IMR-90 (cell line): ENCODE measurements at regions not wholly inside any gene's neighbourhood (a gene's known extent, or its start where the extent isn't known, plus 50 kb on each side); places are given as distances from the start of the nearest gene placed in this dataset.

Experiments used
- ATAC-seq: fragments of 200-7000 bp; cut with Tn5 transposase; 2 replicates; pipeline ENCODE4 v1.9.1; 2020; ENCODE audit warnings: low read depth, mild to moderate bottlenecking, moderate library complexity
- BruUV-seq: library from RNA; stranded (reverse); fragments of 400-500 nt; replicated peaks from 2 replicates; lab custom pipeline; 2021; lab: Mats Ljungman, UMichigan
- CTCF ChIA-PET: fragments of 300-600 bp; formaldehyde crosslinking; extraction: SDS; loops from one replicate; lab custom pipeline; 2021; ENCODE audit warnings: antibody characterized with exemption; lab: Yijun Ruan, JAX
- POLR2A ChIA-PET: fragments of 300-600 bp; sonication (Branson Sonifier 250); formaldehyde crosslinking; loops from one replicate; lab custom pipeline; 2022; ENCODE audit warnings: antibody characterized with exemption; ENCODE audit not compliant: unreplicated experiment; lab: Charles Lee
- DNase-seq: peaks from one replicate; pipeline ENCODE4 v3.0.0; 2013
- H2AFZ ChIP-seq: replicated peaks from 2 replicates; pipeline ENCODE3; 2013; ENCODE audit warnings: low read length, mild to moderate bottlenecking; ENCODE audit not compliant: poor library complexity
- H2AK5ac ChIP-seq: 2 replicates; pipeline ENCODE4 v1.6.1; 2013; ENCODE audit warnings: low read depth, low read length, inconsistent platforms
- H2AK9ac ChIP-seq: replicated peaks from 2 replicates; pipeline ENCODE3; 2013; ENCODE audit warnings: mild to moderate bottlenecking, low read depth, low read length, moderate library complexity; ENCODE audit not compliant: poor library complexity
- H2BK120ac ChIP-seq: 2 replicates; pipeline ENCODE4 v1.6.1; 2013; ENCODE audit warnings: low read depth, low read length, inconsistent platforms
- H2BK15ac ChIP-seq: 3 replicates; pipeline ENCODE4 v1.6.1; 2013; ENCODE audit warnings: low read depth, low read length, inconsistent platforms
- H2BK20ac ChIP-seq: 2 replicates; pipeline ENCODE4 v1.6.1; 2013; ENCODE audit warnings: low read depth, mild to moderate bottlenecking, inconsistent platforms, low read length, moderate library complexity
- H2BK5ac ChIP-seq: 2 replicates; pipeline ENCODE4 v1.6.1; 2013; ENCODE audit warnings: mild to moderate bottlenecking, low read depth, low read length, inconsistent platforms; ENCODE audit not compliant: poor library complexity, severe bottlenecking
- H3K14ac ChIP-seq: replicated peaks from 2 replicates; pipeline ENCODE4 v1.6.1; 2013; ENCODE audit warnings: low read depth, low read length, inconsistent platforms
- H3K18ac ChIP-seq: 2 replicates; pipeline ENCODE4 v1.6.1; 2013; ENCODE audit warnings: low read depth, low read length, control low read depth
- H3K23ac ChIP-seq: 2 replicates; pipeline ENCODE4 v1.6.1; 2013; ENCODE audit warnings: low read depth, low read length, inconsistent platforms
- H3K27ac ChIP-seq: 2 replicates; pipeline ENCODE4 v1.5.1; 2013; ENCODE audit warnings: mild to moderate bottlenecking, control low read depth, low read length; ENCODE audit not compliant: insufficient read depth
- H3K27me3 ChIP-seq: 2 replicates; pipeline ENCODE4 v1.6.1; 2013; ENCODE audit warnings: low read length; ENCODE audit not compliant: control insufficient read depth, insufficient read depth
- H3K36me3 ChIP-seq: 2 replicates; pipeline ENCODE4 v1.6.1; 2013; ENCODE audit warnings: low read length, mixed read lengths; ENCODE audit not compliant: control insufficient read depth, insufficient read depth
- H3K4ac ChIP-seq: 2 replicates; pipeline ENCODE4 v1.6.1; 2013; ENCODE audit warnings: low read depth, low read length, inconsistent platforms
- H3K4me1 ChIP-seq: 2 replicates; pipeline ENCODE4 v1.6.1; 2013; ENCODE audit warnings: low read length, mixed read lengths; ENCODE audit not compliant: control insufficient read depth, insufficient read depth
- H3K4me2 ChIP-seq: 2 replicates; pipeline ENCODE4 v1.6.1; 2013; ENCODE audit warnings: low read depth, mild to moderate bottlenecking, control low read depth, low read length, moderate library complexity
- H3K4me3 ChIP-seq: 2 replicates; pipeline ENCODE4 v1.5.1; 2013; ENCODE audit warnings: low read depth, mild to moderate bottlenecking, control low read depth, low read length, moderate library complexity; ENCODE audit not compliant: insufficient read depth
- H3K56ac ChIP-seq: 2 replicates; pipeline ENCODE4 v1.6.1; 2013; ENCODE audit warnings: low read length, inconsistent platforms; ENCODE audit not compliant: insufficient read depth; ENCODE audit errors: extremely low read depth
- H3K79me1 ChIP-seq, 2 experiments: 2 replicates each; pipeline ENCODE4 v1.6.1; 2013; ENCODE audit warnings: low read length in 2 of 2, inconsistent platforms in 1 of 2, low read depth in 1 of 2
- H3K9ac ChIP-seq: 2 replicates; pipeline ENCODE4 v1.6.1; 2013; ENCODE audit warnings: low read depth, low read length, control low read depth
- H3K9me1 ChIP-seq: 2 replicates; pipeline ENCODE4 v1.6.1; 2013; ENCODE audit warnings: low read length, inconsistent platforms; ENCODE audit not compliant: insufficient read depth
- H3K9me3 ChIP-seq: 2 replicates; pipeline ENCODE4 v1.6.1; 2013; ENCODE audit warnings: low read length; ENCODE audit not compliant: control insufficient read depth, insufficient read depth
- H4K20me1 ChIP-seq: 2 replicates; pipeline ENCODE4 v1.6.1; 2013; ENCODE audit warnings: low read length, inconsistent platforms; ENCODE audit not compliant: insufficient read depth
- H4K5ac ChIP-seq: 2 replicates; pipeline ENCODE4 v1.6.1; 2013; ENCODE audit warnings: mild to moderate bottlenecking, low read depth, low read length, control low read depth
- H4K8ac ChIP-seq, 2 experiments: 2 replicates each; pipeline ENCODE4 v1.6.1; 2013; ENCODE audit warnings: low read depth in 2 of 2, low read length in 2 of 2, control low read depth in 1 of 2, inconsistent platforms in 1 of 2
- H4K91ac ChIP-seq: 2 replicates; pipeline ENCODE4 v1.6.1; 2013; ENCODE audit warnings: low read depth, low read length, inconsistent platforms; ENCODE audit not compliant: insufficient read depth
- BHLHE40 ChIP-seq: fragments of 150-350 bp; IDR thresholded peaks from 2 replicates; pipeline ENCODE4 v1.6.1; 2016; ENCODE audit warnings: mild to moderate bottlenecking, low read depth, low read length
- CEBPB ChIP-seq: IDR thresholded peaks from 2 replicates; pipeline ENCODE4 v1.6.1; 2012; ENCODE audit warnings: low read depth, low read length, improper control_type of control experiment
- CHD1 ChIP-seq: IDR thresholded peaks from 2 replicates; pipeline ENCODE4 v1.6.1; 2012; ENCODE audit warnings: low read depth, low read length, improper control_type of control experiment
- FOS ChIP-seq: fragments of 150-350 bp; IDR thresholded peaks from 2 replicates; pipeline ENCODE4 v1.6.1; 2016; ENCODE audit warnings: low read depth, low read length
- MAFK ChIP-seq: IDR thresholded peaks from 2 replicates; pipeline ENCODE4 v1.6.1; 2012; ENCODE audit warnings: low read depth, low read length, improper control_type of control experiment
- MAZ ChIP-seq: IDR thresholded peaks from 2 replicates; pipeline ENCODE4 v1.6.1; 2012; ENCODE audit warnings: low read depth, mild to moderate bottlenecking, low read length, improper control_type of control experiment, moderate library complexity, borderline replicate concordance
- MXI1 ChIP-seq: IDR thresholded peaks from 2 replicates; pipeline ENCODE4 v1.6.1; 2012; ENCODE audit warnings: low read depth, mild to moderate bottlenecking, low read length, moderate library complexity, borderline replicate concordance
- POLR2A ChIP-seq: IDR thresholded peaks from 2 replicates; pipeline ENCODE4 v1.6.1; 2012; ENCODE audit warnings: mild to moderate bottlenecking, low read depth, low read length
- RAD21 ChIP-seq: IDR thresholded peaks from 2 replicates; pipeline ENCODE4 v1.6.1; 2012; ENCODE audit warnings: low read length, improper control_type of control experiment
- RFX5 ChIP-seq: IDR thresholded peaks from 2 replicates; pipeline ENCODE4 v1.8.0; 2012; ENCODE audit warnings: low read depth, mild to moderate bottlenecking, low read length, moderate library complexity
- WGBS, 2 experiments: methylation state at CpG; one replicate each; pipeline versions ENCODE4 v1.1.5 to v1.1.7; 2013; ENCODE audit warnings: missing lambda C conversion rate in 2 of 2; ENCODE audit not compliant: insufficient read length in 1 of 2; ENCODE audit errors: extremely low coverage in 2 of 2; 5-methylcytosine and 5-hydroxymethylcytosine counted together
- dilution Hi-C: fragments of 300-500 bp; cut with HindIII; formaldehyde crosslinking; loops from one replicate; pipeline ENCODE4 v1.14.3; 2018; ENCODE audit warnings: low sequenced_read_pairs; ENCODE audit not compliant: unreplicated experiment
- in situ Hi-C: fragments of 300-500 bp; cut with MboI; formaldehyde crosslinking; loops from 3 replicates; pipeline ENCODE4 v1.14.3; 2019; ENCODE audit warnings: low sequenced_read_pairs, inconsistent platforms, mixed read lengths
- intact Hi-C: fragments of 100-400 bp; cut with micrococcal nuclease; formaldehyde crosslinking; loops from 2 replicates; pipeline ENCODE4 v1.10.0; 2022
- TF ChIP-seq, protein P1 (sequence below): fragments of 150-350 bp; IDR thresholded peaks from 2 replicates; pipeline ENCODE4 v1.6.1; 2017; ENCODE audit warnings: mild to moderate bottlenecking, antibody characterized with exemption, low read length, low read depth
- TF ChIP-seq, protein P2 (sequence below): conservative IDR thresholded peaks from 2 replicates; pipeline ENCODE4 v1.5.1; 2012; ENCODE audit warnings: mild to moderate bottlenecking, low read depth, low read length, improper control_type of control experiment
- TF ChIP-seq, protein P3 (sequence below): fragments of 150-350 bp; IDR thresholded peaks from 2 replicates; pipeline ENCODE4 v1.6.1; 2016; ENCODE audit warnings: low read depth, mild to moderate bottlenecking, low read length, moderate library complexity, borderline replicate concordance

DNA sequence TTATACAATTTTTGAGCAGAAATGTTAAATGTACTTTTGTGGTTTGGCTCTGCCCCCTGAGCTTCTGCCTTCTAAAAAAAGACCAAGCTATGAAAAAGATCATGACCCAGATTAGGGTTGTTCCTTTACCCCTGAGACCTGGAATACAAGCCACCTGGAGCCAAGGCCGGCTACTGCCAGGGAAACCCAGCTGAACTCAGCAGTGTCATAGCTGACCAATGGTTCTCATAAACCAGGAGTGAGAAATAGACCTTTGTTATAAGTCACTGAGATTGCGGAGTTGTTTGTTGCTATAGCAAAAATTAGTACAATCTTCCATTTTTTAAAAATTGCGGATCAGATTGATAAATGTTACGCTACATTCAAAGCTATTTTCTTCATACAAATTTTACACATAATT lies 1261.7 kb downstream of the ROBO1 start:
- H3K4me2 ChIP-seq, result no peak overlapping the region
- no peak overlapping the region for H2BK5ac ChIP-seq

More for the DNA sequence above, 1261.7 kb downstream of the ROBO1 start:
- Histone ChIP-seq H3K4me1 (no peaks in the 10 kb centered on the region), H4K91ac (no peak overlapping the region), H3K14ac (no peak overlapping the region), H2BK20ac (no peak overlapping the region), H3K27me3 (no peaks in the 10 kb centered on the region), H3K56ac (no peak overlapping the region), H4K8ac (no peak overlapping the region), H3K79me1 (no peaks in the 10 kb centered on the region), H3K36me3 (no peaks in the 10 kb centered on the region), H4K20me1 (no peaks in the 10 kb centered on the region), H4K5ac (no peak overlapping the region), H2BK15ac (no peak overlapping the region), H2AK5ac (no peak overlapping the region), H2BK120ac (no peak overlapping the region), H3K9me3 (no peaks in the 10 kb centered on the region), H3K27ac (no peak overlapping the region), H2AFZ (no peak overlapping the region), H3K4ac (no peak overlapping the region), H3K23ac (no peak overlapping the region), H2AK9ac (no peak overlapping the region), H3K4me3 (no peak overlapping the region), H3K18ac (no peak overlapping the region), H3K9me1 (no peaks in the 10 kb centered on the region), H3K9ac (no peak overlapping the region)
- TF ChIP-seq, protein P1, sequence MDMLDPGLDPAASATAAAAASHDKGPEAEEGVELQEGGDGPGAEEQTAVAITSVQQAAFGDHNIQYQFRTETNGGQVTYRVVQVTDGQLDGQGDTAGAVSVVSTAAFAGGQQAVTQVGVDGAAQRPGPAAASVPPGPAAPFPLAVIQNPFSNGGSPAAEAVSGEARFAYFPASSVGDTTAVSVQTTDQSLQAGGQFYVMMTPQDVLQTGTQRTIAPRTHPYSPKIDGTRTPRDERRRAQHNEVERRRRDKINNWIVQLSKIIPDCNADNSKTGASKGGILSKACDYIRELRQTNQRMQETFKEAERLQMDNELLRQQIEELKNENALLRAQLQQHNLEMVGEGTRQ, result no peak
- TF ChIP-seq MAFK, result no peak
- no peak for TF ChIP-seq RAD21
- TF ChIP-seq MAZ, result no peak
- TF ChIP-seq MXI1, result no peak
- no peak for TF ChIP-seq BHLHE40
- TF ChIP-seq, protein P2, sequence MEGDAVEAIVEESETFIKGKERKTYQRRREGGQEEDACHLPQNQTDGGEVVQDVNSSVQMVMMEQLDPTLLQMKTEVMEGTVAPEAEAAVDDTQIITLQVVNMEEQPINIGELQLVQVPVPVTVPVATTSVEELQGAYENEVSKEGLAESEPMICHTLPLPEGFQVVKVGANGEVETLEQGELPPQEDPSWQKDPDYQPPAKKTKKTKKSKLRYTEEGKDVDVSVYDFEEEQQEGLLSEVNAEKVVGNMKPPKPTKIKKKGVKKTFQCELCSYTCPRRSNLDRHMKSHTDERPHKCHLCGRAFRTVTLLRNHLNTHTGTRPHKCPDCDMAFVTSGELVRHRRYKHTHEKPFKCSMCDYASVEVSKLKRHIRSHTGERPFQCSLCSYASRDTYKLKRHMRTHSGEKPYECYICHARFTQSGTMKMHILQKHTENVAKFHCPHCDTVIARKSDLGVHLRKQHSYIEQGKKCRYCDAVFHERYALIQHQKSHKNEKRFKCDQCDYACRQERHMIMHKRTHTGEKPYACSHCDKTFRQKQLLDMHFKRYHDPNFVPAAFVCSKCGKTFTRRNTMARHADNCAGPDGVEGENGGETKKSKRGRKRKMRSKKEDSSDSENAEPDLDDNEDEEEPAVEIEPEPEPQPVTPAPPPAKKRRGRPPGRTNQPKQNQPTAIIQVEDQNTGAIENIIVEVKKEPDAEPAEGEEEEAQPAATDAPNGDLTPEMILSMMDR, result no peak
- no peak for TF ChIP-seq CEBPB
- TF ChIP-seq RFX5, result no peak
- TF ChIP-seq, protein P3, sequence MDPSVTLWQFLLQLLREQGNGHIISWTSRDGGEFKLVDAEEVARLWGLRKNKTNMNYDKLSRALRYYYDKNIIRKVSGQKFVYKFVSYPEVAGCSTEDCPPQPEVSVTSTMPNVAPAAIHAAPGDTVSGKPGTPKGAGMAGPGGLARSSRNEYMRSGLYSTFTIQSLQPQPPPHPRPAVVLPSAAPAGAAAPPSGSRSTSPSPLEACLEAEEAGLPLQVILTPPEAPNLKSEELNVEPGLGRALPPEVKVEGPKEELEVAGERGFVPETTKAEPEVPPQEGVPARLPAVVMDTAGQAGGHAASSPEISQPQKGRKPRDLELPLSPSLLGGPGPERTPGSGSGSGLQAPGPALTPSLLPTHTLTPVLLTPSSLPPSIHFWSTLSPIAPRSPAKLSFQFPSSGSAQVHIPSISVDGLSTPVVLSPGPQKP, result no peak
- no peak for TF ChIP-seq CHD1
- TF ChIP-seq POLR2A, result no peak
- TF ChIP-seq FOS, result no peak
- ATAC-seq (no peak), DNase-seq (no peak)
- POLR2A ChIA-PET, result no interaction called here
- CTCF ChIA-PET, result no interaction called here
- in situ Hi-C loops (no loop called here), dilution Hi-C loops (no loop called here), intact Hi-C loops (no loop called here)
- no TSS peak for BruUV-seq
- WGBS, 2 experiments, result no CpG with 5 or more reads among the region's 4 CpGs
